ENCODE measurements at regions not wholly inside any gene's neighbourhood (a gene's known extent, or its start where the extent isn't known, plus 50 kb on each side); places are given as distances from the start of the nearest gene placed in this dataset.

DNA sequence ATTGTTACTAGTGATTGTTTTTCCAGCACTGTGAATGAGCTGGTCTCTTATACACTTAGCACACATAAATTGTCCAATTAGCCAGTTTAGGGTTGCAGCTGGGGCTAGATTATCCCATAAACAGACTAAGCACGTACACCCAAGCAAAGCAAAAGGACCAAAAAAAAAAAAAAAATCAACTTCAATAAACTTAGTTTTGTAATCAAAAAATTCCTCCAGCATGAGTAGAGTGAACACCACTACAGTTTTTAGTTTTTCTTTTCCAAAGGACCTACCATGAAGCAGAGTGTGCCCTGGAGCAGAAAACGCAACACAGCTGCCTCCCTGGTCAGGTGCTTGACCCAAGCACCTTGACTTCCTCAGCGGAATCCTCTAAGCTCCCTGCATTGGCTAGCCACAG is 249.4 kb upstream of the SLC14A2 start:
- TF ChIP-seq POLR2A (IDR thresholded peaks at IDR 0.05), result no peak
- TF ChIP-seq, protein P1, sequence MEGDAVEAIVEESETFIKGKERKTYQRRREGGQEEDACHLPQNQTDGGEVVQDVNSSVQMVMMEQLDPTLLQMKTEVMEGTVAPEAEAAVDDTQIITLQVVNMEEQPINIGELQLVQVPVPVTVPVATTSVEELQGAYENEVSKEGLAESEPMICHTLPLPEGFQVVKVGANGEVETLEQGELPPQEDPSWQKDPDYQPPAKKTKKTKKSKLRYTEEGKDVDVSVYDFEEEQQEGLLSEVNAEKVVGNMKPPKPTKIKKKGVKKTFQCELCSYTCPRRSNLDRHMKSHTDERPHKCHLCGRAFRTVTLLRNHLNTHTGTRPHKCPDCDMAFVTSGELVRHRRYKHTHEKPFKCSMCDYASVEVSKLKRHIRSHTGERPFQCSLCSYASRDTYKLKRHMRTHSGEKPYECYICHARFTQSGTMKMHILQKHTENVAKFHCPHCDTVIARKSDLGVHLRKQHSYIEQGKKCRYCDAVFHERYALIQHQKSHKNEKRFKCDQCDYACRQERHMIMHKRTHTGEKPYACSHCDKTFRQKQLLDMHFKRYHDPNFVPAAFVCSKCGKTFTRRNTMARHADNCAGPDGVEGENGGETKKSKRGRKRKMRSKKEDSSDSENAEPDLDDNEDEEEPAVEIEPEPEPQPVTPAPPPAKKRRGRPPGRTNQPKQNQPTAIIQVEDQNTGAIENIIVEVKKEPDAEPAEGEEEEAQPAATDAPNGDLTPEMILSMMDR (IDR thresholded peaks at IDR 0.05), result no peak
- TF ChIP-seq EP300 (IDR thresholded peaks at IDR 0.05), result no peak
